Suprapubic skin (tissue), 4 donors: ENCODE measurements at regions not wholly inside any gene's neighbourhood (a gene's known extent, or its start where the extent isn't known, plus 50 kb on each side); places are given as distances from the start of the nearest gene placed in this dataset.

Experiments used
- CTCF ChIP-seq, 2 donors: fragments of 200-600 bp in 1 of 2; fragments of 450-650 bp in 1 of 2; sonication (generic) in 1 of 2; IDR thresholded peaks; one replicate each; pipeline ENCODE4 v1.5.1; 2016 to 2019; ENCODE audit warnings: antibody characterized with exemption in 2 of 2, mild to moderate bottlenecking in 1 of 2, moderate library complexity in 1 of 2
- POLR2A ChIP-seq, 2 donors: fragments of 450-650 bp; IDR thresholded peaks; one replicate each; pipeline ENCODE4 v1.6.1; 2017; ENCODE audit warnings: antibody characterized with exemption in 2 of 2, mild to moderate bottlenecking in 2 of 2, moderate library complexity in 2 of 2
- POLR2AphosphoS5 ChIP-seq, 3 donors: sonication (generic); formaldehyde crosslinking; IDR thresholded peaks; one replicate each; pipeline ENCODE4 v1.6.1; 2017; ENCODE audit warnings: antibody characterized with exemption in 3 of 3

GRCh38 chr5:105929858-105930257 is 1740.9 kb downstream of the EFNA5 start:
- TF ChIP-seq POLR2AphosphoS5 (IDR thresholded peaks at IDR 0.05): no peak
- no peak for TF ChIP-seq CTCF (IDR thresholded peaks at IDR 0.05)
- TF ChIP-seq POLR2A (IDR thresholded peaks at IDR 0.05): no peak
